ENCODE measurements at regions not wholly inside any gene's neighbourhood (a gene's known extent, or its start where the extent isn't known, plus 50 kb on each side); places are given as distances from the start of the nearest gene placed in this dataset.

- no peaks in the 10 kb centered on the region for H3K27me3 ChIP-seq
- H3K36me3 ChIP-seq, result no peaks in the 10 kb centered on the region
- WGBS, result 76% methylated on average over 5 of the region's 5 CpGs
- TF ChIP-seq EP300 (IDR thresholded peaks at IDR 0.05) (no peak), POLR2AphosphoS5 (IDR thresholded peaks at IDR 0.05) (no peak)
- TF ChIP-seq, protein P1, sequence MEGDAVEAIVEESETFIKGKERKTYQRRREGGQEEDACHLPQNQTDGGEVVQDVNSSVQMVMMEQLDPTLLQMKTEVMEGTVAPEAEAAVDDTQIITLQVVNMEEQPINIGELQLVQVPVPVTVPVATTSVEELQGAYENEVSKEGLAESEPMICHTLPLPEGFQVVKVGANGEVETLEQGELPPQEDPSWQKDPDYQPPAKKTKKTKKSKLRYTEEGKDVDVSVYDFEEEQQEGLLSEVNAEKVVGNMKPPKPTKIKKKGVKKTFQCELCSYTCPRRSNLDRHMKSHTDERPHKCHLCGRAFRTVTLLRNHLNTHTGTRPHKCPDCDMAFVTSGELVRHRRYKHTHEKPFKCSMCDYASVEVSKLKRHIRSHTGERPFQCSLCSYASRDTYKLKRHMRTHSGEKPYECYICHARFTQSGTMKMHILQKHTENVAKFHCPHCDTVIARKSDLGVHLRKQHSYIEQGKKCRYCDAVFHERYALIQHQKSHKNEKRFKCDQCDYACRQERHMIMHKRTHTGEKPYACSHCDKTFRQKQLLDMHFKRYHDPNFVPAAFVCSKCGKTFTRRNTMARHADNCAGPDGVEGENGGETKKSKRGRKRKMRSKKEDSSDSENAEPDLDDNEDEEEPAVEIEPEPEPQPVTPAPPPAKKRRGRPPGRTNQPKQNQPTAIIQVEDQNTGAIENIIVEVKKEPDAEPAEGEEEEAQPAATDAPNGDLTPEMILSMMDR (IDR thresholded peaks at IDR 0.05), result no peak
- no peaks in the 10 kb centered on the region for H3K4me1 ChIP-seq
- H3K4me3 ChIP-seq, result no peak overlapping the region
- no peak for DNase-seq (ENCODE audit: extremely low spot score)
- no peak overlapping the region for H3K27ac ChIP-seq (replicated peaks in 1 of 4)
- no peaks in the 10 kb centered on the region for H3K9me3 ChIP-seq
- intact Hi-C loops (cut with DNase I), result no loop called here
Measured at GRCh38 chr12:92431146-92431545, 271.6 kb upstream of the PLEKHG7 start.

- no peak overlapping the region for H3K27ac ChIP-seq (replicated peaks in 1 of 4)
- TF ChIP-seq, protein P1 (IDR thresholded peaks at IDR 0.05), result no peak
- no peak for TF ChIP-seq POLR2A (IDR thresholded peaks at IDR 0.05; ENCODE audit: low read depth)
- TF ChIP-seq POLR2AphosphoS5 (IDR thresholded peaks at IDR 0.05), result no peak
- no peak for TF ChIP-seq EP300 (IDR thresholded peaks at IDR 0.05)
Measured at GRCh38 chr12:92426332-92426731, 276.5 kb upstream of the PLEKHG7 start.

DNA sequence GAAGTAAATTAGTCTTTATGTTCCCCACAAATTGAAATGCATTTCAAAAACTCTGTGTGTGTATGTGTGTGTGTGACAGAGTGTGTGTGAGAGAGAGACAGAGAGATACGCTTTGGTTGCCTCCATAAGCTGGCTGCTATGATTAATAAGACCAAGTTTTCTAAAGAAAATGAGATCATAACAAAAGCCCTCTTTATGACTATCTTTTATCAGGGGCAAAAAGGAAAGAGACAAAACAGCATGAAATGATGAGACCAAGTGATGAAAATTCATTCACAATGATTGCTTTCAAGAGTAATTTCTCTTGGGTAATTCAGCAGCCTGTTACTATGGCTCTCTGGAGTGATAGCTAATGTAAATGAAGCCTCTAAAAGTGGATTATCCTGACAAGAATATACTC, 277.6 kb upstream of the PLEKHG7 start:
- DNase-seq (ENCODE audit: extremely low spot score), result no peak
- intact Hi-C loops (cut with DNase I), result no loop called here
- no peak overlapping the region for H3K4me3 ChIP-seq
- H3K27ac ChIP-seq (replicated peaks in 1 of 4), result no peak overlapping the region
- peaks cover 0 to 6% (median 0%) of the 10 kb centered on the region in 4 donors for H3K4me1 ChIP-seq
- H3K36me3 ChIP-seq, result no peaks in the 10 kb centered on the region
- TF ChIP-seq POLR2AphosphoS5 (IDR thresholded peaks at IDR 0.05), result no peak
- TF ChIP-seq, protein P1 (IDR thresholded peaks at IDR 0.05), result no peak
- no peak for TF ChIP-seq POLR2A (IDR thresholded peaks at IDR 0.05; ENCODE audit: low read depth)
- TF ChIP-seq EP300 (IDR thresholded peaks at IDR 0.05), result no peak
- WGBS, result 85% methylated on average over 1 of the region's 1 CpG
- H3K9me3 ChIP-seq, result no peaks in the 10 kb centered on the region
- no peaks in the 10 kb centered on the region for H3K27me3 ChIP-seq

More at GRCh38 chr12:92426332-92426731, 276.5 kb upstream of the PLEKHG7 start:
- Histone ChIP-seq H3K36me3 (no peaks in the 10 kb centered on the region), H3K9me3 (no peaks in the 10 kb centered on the region), H3K4me3 (no peak overlapping the region), H3K27me3 (no peaks in the 10 kb centered on the region), H3K4me1 (peaks cover 0 to 6% (median 0%) of the 10 kb centered on the region in 4 donors)
- intact Hi-C loops (cut with DNase I), result no loop called here
- no peak for DNase-seq (ENCODE audit: extremely low spot score)

DNA sequence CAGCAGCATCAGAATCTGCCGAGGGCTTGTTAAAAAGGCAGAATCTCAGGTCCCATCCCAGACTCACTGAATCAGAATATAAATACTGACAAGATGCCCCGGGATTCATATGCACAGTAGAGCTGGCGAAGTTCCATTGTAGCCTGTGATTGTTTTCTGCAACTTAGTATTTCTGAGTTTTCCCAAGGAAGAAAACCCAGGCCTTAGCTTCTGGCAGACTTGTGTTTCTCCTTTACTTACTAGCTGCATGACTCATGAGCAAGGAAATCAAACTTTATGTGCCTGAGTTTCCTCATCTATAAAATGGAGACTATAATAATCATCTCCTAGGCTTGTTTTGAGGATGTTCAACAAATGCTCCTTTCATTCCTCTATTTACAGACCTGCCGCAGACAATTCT, 278.5 kb upstream of the PLEKHG7 start:
- Histone ChIP-seq H3K27me3 (no peaks in the 10 kb centered on the region), H3K4me1 (peaks cover 0 to 6% (median 0%) of the 10 kb centered on the region in 4 donors), H3K27ac (replicated peaks in 1 of 4) (no peak overlapping the region), H3K36me3 (no peaks in the 10 kb centered on the region), H3K4me3 (no peak overlapping the region), H3K9me3 (no peaks in the 10 kb centered on the region)
- intact Hi-C loops (cut with DNase I), result no loop called here
- no peak for TF ChIP-seq EP300 (IDR thresholded peaks at IDR 0.05)
- TF ChIP-seq POLR2A (IDR thresholded peaks at IDR 0.05; ENCODE audit: low read depth), result no peak
- TF ChIP-seq, protein P1 (IDR thresholded peaks at IDR 0.05), result no peak
- TF ChIP-seq POLR2AphosphoS5 (IDR thresholded peaks at IDR 0.05), result no peak
- DNase-seq (ENCODE audit: extremely low spot score), result no peak
- 77% methylated on average over 4 of the region's 4 CpGs for WGBS

DNA sequence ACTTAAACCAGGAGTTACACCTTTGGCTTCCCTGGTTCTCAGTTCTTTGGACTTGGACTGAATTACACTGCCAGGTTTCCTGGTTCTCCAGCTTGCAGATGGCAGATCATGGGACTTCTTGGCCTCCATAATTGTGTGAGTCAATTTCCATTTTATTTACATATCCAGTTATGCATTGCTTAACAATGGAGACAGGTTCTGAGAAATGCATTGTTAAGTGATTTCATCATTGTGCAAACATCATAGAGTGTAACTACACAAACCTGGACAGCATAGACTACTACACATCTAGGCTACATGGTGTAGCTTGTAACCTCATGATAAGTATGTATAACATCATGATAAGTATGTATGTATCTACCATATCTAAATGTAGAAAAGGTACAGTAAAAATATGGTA, 276.1 kb upstream of the BTG1 start:
- intact Hi-C loops (cut with DNase I), result no loop called here
- H3K36me3 ChIP-seq, result no peaks in the 10 kb centered on the region
- H3K27ac ChIP-seq (replicated peaks in 1 of 4), result no peak overlapping the region
- TF ChIP-seq EP300 (IDR thresholded peaks at IDR 0.05) (no peak), POLR2AphosphoS5 (IDR thresholded peaks at IDR 0.05) (no peak), POLR2A (IDR thresholded peaks at IDR 0.05; ENCODE audit: low read depth) (no peak)
- TF ChIP-seq, protein P1 (IDR thresholded peaks at IDR 0.05), result no peak
- H3K4me1 ChIP-seq, result peaks cover 0 to 6% (median 0%) of the 10 kb centered on the region in 4 donors
- H3K4me3 ChIP-seq, result no peak overlapping the region
- DNase-seq (ENCODE audit: extremely low spot score), result no peak
- no peaks in the 10 kb centered on the region for H3K9me3 ChIP-seq
- no peaks in the 10 kb centered on the region for H3K27me3 ChIP-seq
